Bone marrow (tissue), 2 donors: ENCODE measurements at regions not wholly inside any gene's neighbourhood (a gene's known extent, or its start where the extent isn't known, plus 50 kb on each side); places are given as distances from the start of the nearest gene placed in this dataset.

Experiments used
- DNase-seq, 2 donors: peaks; one replicate each; lab custom pipeline; 2025; lab: John Stamatoyannopoulos, UW

- DNase-seq: no peak
Observed at GRCh38 chr17:69900101-69900500, 174.9 kb upstream of the KCNJ16 start.

- DNase-seq: no peak
Observed at GRCh38 chr17:69900829-69901228, 174.2 kb upstream of the KCNJ16 start.

GRCh38 chr17:69906306-69906705 lies 168.7 kb upstream of the KCNJ16 start:
- DNase-seq: no peak

- no peak for DNase-seq
Observed at GRCh38 chr17:69907132-69907847, 167.7 kb upstream of the KCNJ16 start.

GRCh38 chr17:69908626-69909368 lies 166.2 kb upstream of the KCNJ16 start:
- DNase-seq: no peak

- DNase-seq: no peak
Observed at GRCh38 chr17:69909389-69909788, 165.6 kb upstream of the KCNJ16 start.

DNA sequence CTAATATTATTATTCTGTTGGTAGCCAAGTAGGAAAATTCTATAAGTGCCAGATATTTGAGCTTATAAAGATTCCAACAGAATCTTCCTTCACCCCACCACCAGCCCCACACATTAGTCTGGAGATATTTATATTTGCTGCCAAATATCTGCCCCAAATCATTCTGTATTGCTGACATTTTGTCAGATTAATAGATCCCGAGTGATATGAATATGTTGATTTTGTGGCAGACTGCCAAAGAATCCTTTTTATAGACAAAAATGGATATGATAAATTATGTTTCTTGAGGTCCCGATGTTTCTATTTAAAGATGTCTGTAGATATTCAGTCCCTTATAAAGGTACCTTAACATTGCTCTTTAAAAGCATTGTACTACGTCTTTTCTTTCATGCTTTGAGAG lies 162.2 kb upstream of the KCNJ16 start:
- no peak for DNase-seq

DNA sequence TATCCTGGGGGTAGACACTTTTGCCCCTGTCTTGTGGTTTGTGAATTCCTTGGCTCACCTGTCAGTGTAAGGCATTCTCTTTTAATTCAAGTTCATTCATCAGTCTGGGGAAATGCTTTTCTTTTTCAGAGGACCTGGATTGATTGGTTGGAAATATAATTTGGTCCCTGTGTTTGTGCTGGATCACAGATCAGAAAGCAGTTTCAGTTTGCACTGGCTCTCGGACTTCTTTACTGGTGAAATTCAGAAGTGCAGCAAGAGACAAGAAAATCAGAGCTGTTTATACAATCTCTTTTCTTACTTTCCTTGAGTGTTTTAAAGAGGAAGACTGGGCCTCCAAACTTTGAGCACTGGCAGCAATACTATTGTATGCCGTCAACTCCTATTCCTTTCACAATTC lies 161.8 kb upstream of the KCNJ16 start:
- no peak for DNase-seq

GRCh38 chr17:69913616-69914015 lies 161.4 kb upstream of the KCNJ16 start:
- DNase-seq: no peak

GRCh38 chr17:69914520-69914919 lies 160.5 kb upstream of the KCNJ16 start:
- DNase-seq: no peak

DNA sequence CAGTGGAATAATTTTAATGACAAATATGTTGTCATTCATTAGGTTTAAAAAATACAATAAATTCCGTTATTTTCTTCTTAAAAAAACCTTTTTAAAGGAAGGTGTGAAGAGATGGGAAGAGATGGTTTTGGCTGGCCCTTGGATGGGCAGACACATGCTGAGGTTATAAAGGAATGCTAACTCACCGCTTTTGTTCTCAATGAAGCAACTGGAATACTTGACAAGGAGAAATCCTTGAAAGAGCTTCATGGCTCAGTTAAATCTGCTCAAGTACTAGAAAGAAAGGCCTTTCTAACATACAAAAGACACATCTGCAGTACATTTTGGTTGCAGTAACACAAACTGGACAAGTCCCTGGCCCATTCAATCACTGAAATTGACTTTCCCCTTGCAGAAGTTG lies 158.3 kb upstream of the KCNJ16 start:
- no peak for DNase-seq

- DNase-seq: no peak
Observed at GRCh38 chr17:69918164-69918563, 156.9 kb upstream of the KCNJ16 start.

- DNase-seq: no peak
Observed at GRCh38 chr17:69919789-69920188, 155.2 kb upstream of the KCNJ16 start.

- no peak for DNase-seq
Observed at GRCh38 chr17:69921046-69921445, 154.0 kb upstream of the KCNJ16 start.

- DNase-seq: no peak
Observed at GRCh38 chr17:69928611-69929010, 146.4 kb upstream of the KCNJ16 start.

GRCh38 chr17:69936996-69937395 lies 138.0 kb upstream of the KCNJ16 start:
- no peak for DNase-seq

GRCh38 chr17:69943058-69943457 lies 132.0 kb upstream of the KCNJ16 start:
- no peak for DNase-seq

DNA sequence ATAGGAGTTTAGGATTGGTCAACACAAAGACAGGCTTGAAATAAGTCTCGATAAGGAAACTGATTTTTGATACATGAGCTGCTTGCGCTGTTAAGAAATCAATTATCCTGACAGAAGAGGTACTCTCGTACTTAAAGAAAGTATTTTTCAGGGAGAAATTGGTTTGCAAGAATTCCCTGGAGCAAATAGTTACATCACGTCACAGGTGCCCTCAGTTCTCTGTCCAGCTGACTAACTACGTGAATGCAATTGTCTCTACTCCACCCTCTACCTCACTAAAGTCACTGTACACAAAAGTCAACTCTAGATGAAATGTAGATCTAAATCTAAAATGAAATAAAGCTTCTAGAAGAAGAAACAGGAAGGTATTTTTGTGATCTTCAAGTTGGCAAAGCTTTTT lies 130.6 kb upstream of the KCNJ16 start:
- DNase-seq: no peak

- no peak for DNase-seq
Observed at GRCh38 chr17:69945698-69946185, 129.3 kb upstream of the KCNJ16 start.

- DNase-seq: no peak
Observed at GRCh38 chr17:69947027-69947759, 127.8 kb upstream of the KCNJ16 start.

DNA sequence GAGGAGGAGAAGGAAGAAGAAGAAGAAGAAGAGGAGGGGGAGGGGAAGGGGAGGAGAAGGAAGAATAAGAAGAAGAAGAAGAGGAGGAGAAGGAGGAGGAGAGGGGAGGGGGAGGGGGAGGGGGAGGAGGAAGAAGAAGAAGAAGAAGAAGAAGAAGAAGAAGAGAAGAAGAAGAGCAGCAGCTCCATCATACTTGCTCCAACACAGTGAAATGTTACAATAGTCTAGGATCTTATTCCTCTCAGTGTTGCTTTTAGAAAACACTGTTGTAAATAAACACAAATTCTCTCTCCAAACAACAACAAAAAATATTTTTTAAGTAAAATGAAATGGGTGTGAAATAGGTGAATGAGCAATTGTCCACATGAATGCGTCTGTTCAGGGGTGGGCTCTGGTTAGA lies 126.6 kb upstream of the KCNJ16 start:
- DNase-seq: no peak

GRCh38 chr17:69949496-69949895 lies 125.5 kb upstream of the KCNJ16 start:
- DNase-seq: no peak
